K562 (cell line): ENCODE measurements at regions not wholly inside any gene's neighbourhood (a gene's known extent, or its start where the extent isn't known, plus 50 kb on each side); places are given as distances from the start of the nearest gene placed in this dataset.

ENCODE experiments used
- ATAC-seq: fragments of 200-7000 bp; cut with Tn5 transposase; 3 replicates; pipeline ENCODE4 v1.9.1; 2020; ENCODE audit warnings: moderate library complexity
- BruUV-seq: library from RNA; stranded (reverse); fragments of 400-500 nt; replicated peaks from 2 replicates; lab custom pipeline; 2021; lab: Mats Ljungman, UMichigan
- CTCF ChIA-PET: fragments of 300-600 bp; formaldehyde crosslinking; extraction: SDS; loops from one replicate; lab custom pipeline; 2021; ENCODE audit warnings: low intra/inter-chr PET ratio; lab: Yijun Ruan, JAX
- POLR2A ChIA-PET: fragments of 300-600, 350-650 bp; sonication (Branson Sonifier 250); formaldehyde crosslinking; extraction: SDS; loops from one replicate; lab custom pipeline; 2021; ENCODE audit warnings: antibody characterized with exemption, inconsistent platforms; lab: Yijun Ruan, JAX
- DNase-seq, 4 experiments: peaks; one replicate each; pipeline versions ENCODE4 v3.0.0 to v3.0.0-alpha.2; 2011 to 2018; ENCODE audit warnings: low spot score in 3 of 4, mixed read lengths in 3 of 4; ENCODE audit errors: extremely low read depth in 1 of 4
- FAIRE-seq: peaks from 2 replicates; lab custom pipeline; 2011; peaks lifted over from hg19 to GRCh38; lab: Jason Lieb, UNC
- H2AFZ ChIP-seq: 2 replicates; pipeline ENCODE4 v1.6.0; 2011; ENCODE audit warnings: low read depth, low read length, control low read depth, inconsistent platforms
- H3K27ac ChIP-seq: fragments of 200-600 bp; 3 replicates; pipeline ENCODE4 v1.8.0; 2011; ENCODE audit warnings: low read depth, mild to moderate bottlenecking, control low read depth, inconsistent platforms, low read length, moderate library complexity, mixed read lengths; ENCODE audit errors: extremely low read depth
- H3K27me3 ChIP-seq, 2 experiments: fragments of 300-600 bp in 1 of 2; 2 replicates in 1 of 2; 3 replicates in 1 of 2; pipeline versions ENCODE4 v1.6.0 to v1.8.0; 2011; ENCODE audit warnings: inconsistent platforms in 2 of 2, low read length in 2 of 2, mild to moderate bottlenecking in 1 of 2, mixed read lengths in 1 of 2, moderate library complexity in 1 of 2; ENCODE audit not compliant: control insufficient read depth in 2 of 2, insufficient read depth in 2 of 2
- H3K36me3 ChIP-seq: fragments of 300-600 bp; 3 replicates; pipeline ENCODE4 v1.8.0; 2011; ENCODE audit warnings: mild to moderate bottlenecking, low read length, inconsistent platforms; ENCODE audit not compliant: control insufficient read depth, insufficient read depth
- H3K4me1 ChIP-seq, 2 experiments: fragments of 200-600 bp in 1 of 2; replicated peaks in 1 of 2; 2 replicates in 1 of 2; 3 replicates in 1 of 2; pipeline versions ENCODE4 v1.5.1 to v1.8.0; 2011; ENCODE audit warnings: inconsistent platforms in 2 of 2, low read length in 2 of 2, mild to moderate bottlenecking in 1 of 2, mixed read lengths in 1 of 2, moderate library complexity in 1 of 2; ENCODE audit not compliant: control insufficient read depth in 2 of 2, insufficient read depth in 2 of 2
- H3K4me2 ChIP-seq: 2 replicates; pipeline ENCODE4 v1.6.1; 2011; ENCODE audit warnings: low read length, control low read depth, inconsistent platforms, mixed read lengths; ENCODE audit not compliant: insufficient read depth
- H3K4me3 ChIP-seq: fragments of 200-600 bp; sonication (generic), shearing (Covaris generic); 2 replicates; pipeline ENCODE4 v1.5.1; 2016; ENCODE audit warnings: control low read depth, inconsistent platforms
- H3K79me2 ChIP-seq: fragments of 200-600 bp; 3 replicates; pipeline ENCODE4 v1.8.0; 2011; ENCODE audit warnings: low read length, inconsistent platforms; ENCODE audit not compliant: control insufficient read depth, insufficient read depth
- H3K9ac ChIP-seq, 2 experiments: 2 replicates each; pipeline versions ENCODE4 v1.6.0 to v1.6.1; 2011; ENCODE audit warnings: low read depth in 2 of 2, low read length in 2 of 2, control low read depth in 1 of 2, inconsistent platforms in 1 of 2, mild to moderate bottlenecking in 1 of 2, mixed read lengths in 1 of 2; ENCODE audit not compliant: insufficient read depth in 1 of 2
- H3K9me1 ChIP-seq: one replicate; pipeline ENCODE4 v1.6.0; 2011; ENCODE audit warnings: inconsistent platforms, mild to moderate bottlenecking, low read length, moderate library complexity; ENCODE audit not compliant: control insufficient read depth, insufficient read depth
- H3K9me3 ChIP-seq: replicated peaks from 2 replicates; pipeline ENCODE4 v1.5.1; 2011; ENCODE audit warnings: low read depth, low read length, inconsistent platforms; ENCODE audit not compliant: control insufficient read depth, insufficient read depth
- H4K20me1 ChIP-seq: replicated peaks from 2 replicates; pipeline ENCODE4 v1.6.1; 2011; ENCODE audit warnings: low read length, inconsistent platforms, mixed read lengths; ENCODE audit not compliant: control insufficient read depth, insufficient read depth
- GATAD2B ChIP-seq: fragments of 450-650 bp; IDR thresholded peaks from 2 replicates; pipeline ENCODE4 v1.6.1; 2017; ENCODE audit warnings: mild to moderate bottlenecking, borderline replicate concordance
- LARP7 ChIP-seq: fragments of 450-650 bp; IDR thresholded peaks from 2 replicates; pipeline ENCODE4 v1.6.1; 2016
- MBD2 ChIP-seq: sonication (generic); IDR thresholded peaks from 2 replicates; pipeline ENCODE4 v1.6.1; 2016; ENCODE audit warnings: low read depth, borderline replicate concordance
- NRF1 ChIP-seq, 2 experiments: fragments of 450-650 bp; IDR thresholded peaks in 1 of 2; conservative IDR thresholded peaks in 1 of 2; 2 replicates each; pipeline ENCODE4 v1.6.1; 2014; ENCODE audit warnings: mild to moderate bottlenecking in 2 of 2
- RBM14 ChIP-seq: fragments of 200-400 bp; formaldehyde crosslinking; IDR thresholded peaks from 2 replicates; pipeline ENCODE4 v1.6.1; 2018; ENCODE audit warnings: low read depth, mild to moderate bottlenecking, low read length, moderate library complexity, borderline replicate concordance; ENCODE audit not compliant: insufficient read depth
- SMAD2 ChIP-seq: fragments of 150-350 bp; IDR thresholded peaks from 2 replicates; pipeline ENCODE4 v1.6.1; 2014; ENCODE audit warnings: low read depth, mild to moderate bottlenecking, low read length
- SNAPC5 ChIP-seq: fragments of 250-450 bp; sonication (Bioruptor Pico); IDR thresholded peaks from 2 replicates; pipeline ENCODE4 v1.8.0; 2021; ENCODE audit warnings: moderate library complexity, mild to moderate bottlenecking, inconsistent platforms
- SP1 ChIP-seq: sonication (generic); formaldehyde crosslinking; IDR thresholded peaks from 2 replicates; pipeline ENCODE4 v1.8.1; 2022; ENCODE audit warnings: mild to moderate bottlenecking, missing genetic modification reagents
- TAF15 ChIP-seq: fragments of 200-400 bp; formaldehyde crosslinking; IDR thresholded peaks from 2 replicates; pipeline ENCODE4 v1.6.1; 2017; ENCODE audit warnings: mild to moderate bottlenecking, low read depth, low read length, moderate library complexity
- ZNF133 ChIP-seq: fragments of 250-450 bp; sonication (Bioruptor Pico); IDR thresholded peaks from 2 replicates; pipeline ENCODE4 v1.4.0; 2020; ENCODE audit warnings: mild to moderate bottlenecking
- ZNF75A ChIP-seq: fragments of 450-650 bp; formaldehyde crosslinking; IDR thresholded peaks from 2 replicates; pipeline ENCODE4 v1.4.0; 2020; ENCODE audit warnings: mild to moderate bottlenecking
- ZNF77 ChIP-seq: fragments of 250-450 bp; sonication (Bioruptor Pico); IDR thresholded peaks from 2 replicates; pipeline ENCODE4 v1.5.0; 2020
- WGBS: fragments of 100-300 bp; shearing (Covaris generic); methylation state at CpG from one replicate; pipeline ENCODE4 v1.1.6; 2016; ENCODE audit warnings: low coverage, mixed read lengths; ENCODE audit not compliant: insufficient coverage; ENCODE audit errors: missing lambda C conversion rate; 5-methylcytosine and 5-hydroxymethylcytosine counted together
- in situ Hi-C: fragments of 300-500 bp; cut with MboI; formaldehyde crosslinking; loops from 4 replicates; pipeline ENCODE4 v1.15.0; 2018; ENCODE audit warnings: inconsistent platforms, mixed read lengths
- intact Hi-C: fragments of 100-400 bp; cut with micrococcal nuclease; formaldehyde crosslinking; loops from 2 replicates; pipeline ENCODE4 v1.14.2; 2022

GRCh38 chr4:17134100-17134499 lies 235.7 kb upstream of the LDB2 start (continued):
- TF ChIP-seq SP1 (CRISPR knock-in tag) = no peak

- 0% methylated on average over 2 of the region's 2 CpGs for WGBS
- no peaks in the 10 kb centered on the region for H3K4me1 ChIP-seq
- no peak overlapping the region for H3K9ac ChIP-seq
- H3K79me2 ChIP-seq = no peaks in the 10 kb centered on the region
- no TSS peak for BruUV-seq
- no peak for ATAC-seq
- H2AFZ ChIP-seq = no peak overlapping the region
- H3K4me3 ChIP-seq = no peak overlapping the region
- H3K36me3 ChIP-seq = no peaks in the 10 kb centered on the region
- H3K4me2 ChIP-seq = no peak overlapping the region
- in situ Hi-C loops (no loop called here), intact Hi-C loops (no loop called here)
- POLR2A ChIA-PET = no interaction called here
- no peak overlapping the region for H3K27ac ChIP-seq
- no peak for FAIRE-seq
- no peaks in the 10 kb centered on the region for H3K9me3 ChIP-seq
- no peak for DNase-seq
- no peaks in the 10 kb centered on the region; a peak in 1 of 5 replicates for H3K27me3 ChIP-seq
- H4K20me1 ChIP-seq = no peaks in the 10 kb centered on the region
- CTCF ChIA-PET = no interaction called here
- TF ChIP-seq ZNF75A (CRISPR knock-in tag) = no peak
- H3K9me1 ChIP-seq = no peaks in the 10 kb centered on the region
Measured at GRCh38 chr4:17132226-17132625, 233.8 kb upstream of the LDB2 start.

- intact Hi-C loops (no loop called here), in situ Hi-C loops (no loop called here)
- Histone ChIP-seq H3K27me3 (no peaks in the 10 kb centered on the region; a peak in 1 of 5 replicates), H4K20me1 (no peaks in the 10 kb centered on the region), H3K9ac (no peak overlapping the region), H3K9me3 (no peaks in the 10 kb centered on the region), H3K36me3 (no peaks in the 10 kb centered on the region), H3K79me2 (no peaks in the 10 kb centered on the region), H3K27ac (no peak overlapping the region), H3K4me1 (no peaks in the 10 kb centered on the region), H2AFZ (no peak overlapping the region), H3K9me1 (no peaks in the 10 kb centered on the region), H3K4me3 (no peak overlapping the region), H3K4me2 (no peak overlapping the region)
- BruUV-seq = no TSS peak
- ATAC-seq = no peak
- FAIRE-seq = no peak
- POLR2A ChIA-PET = no interaction called here
- CTCF ChIA-PET = no interaction called here
- no peak for DNase-seq
- 4% methylated on average over 2 of the region's 2 CpGs for WGBS
- no peak for TF ChIP-seq ZNF133 (CRISPR knock-in tag)
- no peak for TF ChIP-seq RBM14
- no peak for TF ChIP-seq SNAPC5 (CRISPR knock-in tag)
- no peak for TF ChIP-seq TAF15
- no peak for TF ChIP-seq NRF1 (conservative IDR thresholded peaks at IDR 0.05 in 1 of 2, IDR thresholded peaks at IDR 0.05 in 1 of 2)
- no peak for TF ChIP-seq ZNF77
- no peak for TF ChIP-seq MBD2
- TF ChIP-seq GATAD2B = no peak
- TF ChIP-seq SMAD2 = no peak
- TF ChIP-seq LARP7 = no peak
Measured at GRCh38 chr4:17128268-17128667, 229.8 kb upstream of the LDB2 start.
